GM21723 (cell line): ENCODE measurements at regions not wholly inside any gene's neighbourhood (a gene's known extent, or its start where the extent isn't known, plus 50 kb on each side); places are given as distances from the start of the nearest gene placed in this dataset.

Experiments used
- ATAC-seq: cut with Tn5 transposase; IDR thresholded peaks from one replicate; pipeline ENCODE4 v1.9.1; 2021; ENCODE audit warnings: mild to moderate bottlenecking, moderate library complexity; ENCODE audit not compliant: unreplicated experiment

DNA sequence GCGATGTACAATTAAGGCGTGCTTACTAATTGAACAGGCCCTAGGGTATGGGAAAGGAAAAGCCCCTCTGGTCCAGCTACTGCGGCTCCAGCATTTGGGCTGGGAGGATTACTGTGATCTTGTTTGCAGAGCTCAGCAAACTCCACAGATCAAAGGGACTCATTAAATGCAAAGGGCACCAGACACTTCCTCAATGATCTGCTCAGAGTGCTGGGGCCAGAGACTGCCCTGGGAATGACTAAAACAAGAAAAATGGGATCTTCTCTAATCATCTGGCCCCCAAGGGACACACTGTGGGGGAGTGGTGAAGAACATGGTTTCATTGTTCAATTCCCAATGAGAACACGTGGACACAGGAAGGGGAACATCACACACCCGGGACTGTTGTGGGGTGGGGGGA, 85.0 kb downstream of the MARCHF4 start:
- ATAC-seq, result no peak

DNA sequence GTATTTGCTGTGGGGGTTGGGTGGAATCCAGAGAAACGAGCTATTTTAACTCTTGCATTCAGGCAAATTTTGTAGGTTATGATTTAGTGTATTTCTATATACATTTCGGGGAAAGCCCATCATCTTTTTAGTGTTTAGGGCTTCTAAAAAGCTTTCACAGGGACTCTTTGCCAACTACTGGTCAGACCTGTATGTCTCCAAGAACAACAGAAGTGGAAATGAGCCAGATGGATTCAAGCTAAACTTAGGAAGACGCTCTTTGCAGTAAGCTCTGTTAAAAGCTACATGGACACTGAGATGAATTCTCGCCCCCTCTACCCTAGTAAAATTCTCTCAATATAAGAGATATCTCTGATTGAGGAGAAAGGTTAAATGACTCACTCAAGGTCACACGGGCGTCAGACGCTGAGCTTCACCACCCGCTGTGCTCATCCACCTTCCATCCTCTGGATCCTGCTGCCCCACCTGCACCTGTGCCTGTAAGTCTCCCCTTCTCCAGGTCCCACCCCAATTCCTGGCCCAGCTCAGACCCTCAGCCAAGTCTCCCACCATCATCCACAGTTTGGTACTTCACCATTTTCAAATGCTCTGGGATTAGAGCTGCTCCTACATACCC, 85.6 kb downstream of the MARCHF4 start:
- ATAC-seq, result no peak

DNA sequence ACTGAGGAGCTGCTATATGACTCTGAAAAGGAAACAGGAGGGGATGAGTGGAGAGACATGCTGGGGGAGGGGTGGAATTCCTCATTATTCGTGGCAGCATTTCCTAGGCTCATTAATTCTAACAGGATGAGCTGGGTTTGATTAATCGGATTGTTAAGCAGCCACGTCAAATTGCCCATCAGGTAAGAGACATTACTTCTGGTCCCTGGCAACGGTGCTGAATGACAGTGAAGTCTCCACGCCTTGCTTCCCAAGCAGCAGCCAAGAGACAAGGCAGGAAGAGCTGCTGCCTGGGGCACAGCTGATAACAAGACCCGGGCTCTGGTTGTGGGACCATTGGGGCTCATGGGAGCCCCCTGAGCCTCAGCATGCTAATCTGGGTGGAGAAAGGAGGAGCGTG, 86.6 kb downstream of the MARCHF4 start:
- no peak for ATAC-seq

DNA sequence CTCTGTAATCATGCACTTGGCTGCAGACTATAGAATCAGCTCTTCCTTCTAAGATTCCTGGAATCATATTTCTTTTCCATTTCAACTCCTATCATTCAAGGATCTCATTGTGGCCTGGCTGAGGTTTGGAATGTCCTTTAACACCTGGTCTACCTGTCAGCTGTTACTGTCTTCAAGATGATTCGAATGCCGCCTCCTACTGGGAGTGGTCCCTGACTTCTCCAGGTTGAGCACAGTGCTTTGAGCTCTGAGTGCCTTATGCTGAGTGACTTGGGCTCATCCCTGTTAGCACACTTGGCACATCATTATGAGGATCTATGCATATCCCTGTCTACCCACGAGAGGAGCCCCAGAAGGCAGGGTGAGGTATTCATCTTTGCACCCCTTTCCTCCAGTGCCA, 87.6 kb downstream of the MARCHF4 start:
- ATAC-seq, result no peak

GRCh38 chr2:216283038-216283900, 89.0 kb downstream of the MARCHF4 start:
- peak; percentile 81 for ATAC-seq

- ATAC-seq, result no peak
Measured at GRCh38 chr2:216281876-216282275, 90.4 kb downstream of the MARCHF4 start.

DNA sequence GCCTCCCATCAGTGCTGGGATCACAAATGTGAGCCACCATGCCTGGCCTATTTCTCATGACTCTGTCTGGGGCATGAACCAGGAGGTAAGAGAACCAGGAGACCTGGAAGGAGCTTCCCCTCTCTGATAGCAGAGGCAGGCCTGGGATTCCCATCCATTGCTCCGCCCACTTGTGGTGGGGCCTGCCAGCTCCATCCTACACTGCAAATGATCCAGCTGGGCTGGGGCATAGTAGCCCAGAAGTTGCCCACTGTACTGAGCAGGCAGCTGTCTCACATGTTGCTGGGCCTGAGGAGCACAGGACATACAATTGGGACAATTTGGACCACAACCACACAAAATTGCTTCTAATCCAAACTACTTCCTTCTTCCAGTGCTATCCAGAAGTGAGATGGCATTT, 91.0 kb downstream of the MARCHF4 start:
- ATAC-seq, result no peak

DNA sequence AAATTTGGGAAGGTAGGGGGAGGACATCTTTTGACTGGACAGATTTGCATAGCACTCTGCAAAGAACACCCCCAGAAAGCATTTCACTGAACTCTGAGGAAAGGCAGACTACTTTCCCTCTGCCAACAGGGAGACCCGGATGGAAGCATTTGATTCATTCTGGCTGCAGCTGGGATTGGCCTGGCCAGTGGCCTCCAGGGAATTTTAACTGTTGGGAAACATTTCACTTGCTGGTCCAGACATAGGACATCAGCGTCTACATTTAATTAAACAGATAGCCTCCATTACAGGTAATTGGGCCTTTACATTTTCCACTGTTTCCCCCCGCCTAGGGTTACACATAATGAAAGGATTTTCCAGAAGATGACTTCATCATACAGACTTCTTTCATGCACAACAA, 92.8 kb downstream of the MARCHF4 start:
- no peak for ATAC-seq

DNA sequence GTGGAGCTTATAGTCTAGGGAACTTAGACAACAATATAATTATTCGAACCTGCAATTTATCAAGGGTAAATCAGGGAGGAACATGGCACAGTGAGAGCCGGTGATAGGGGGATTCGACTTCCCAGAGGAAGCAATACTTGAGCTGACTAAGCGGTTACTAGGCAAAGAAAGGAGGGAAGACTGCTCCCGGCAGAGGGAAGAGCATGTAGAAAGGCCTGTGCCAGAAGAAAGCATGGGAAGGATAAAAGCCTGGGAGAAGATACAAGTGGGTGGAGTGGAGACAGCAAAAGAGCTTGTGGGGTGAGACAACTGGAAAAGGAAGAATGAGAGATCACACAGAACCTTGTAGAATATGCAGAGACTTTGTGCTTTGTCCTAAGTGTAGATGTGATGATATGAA, 93.3 kb downstream of the MARCHF4 start:
- no peak for ATAC-seq

DNA sequence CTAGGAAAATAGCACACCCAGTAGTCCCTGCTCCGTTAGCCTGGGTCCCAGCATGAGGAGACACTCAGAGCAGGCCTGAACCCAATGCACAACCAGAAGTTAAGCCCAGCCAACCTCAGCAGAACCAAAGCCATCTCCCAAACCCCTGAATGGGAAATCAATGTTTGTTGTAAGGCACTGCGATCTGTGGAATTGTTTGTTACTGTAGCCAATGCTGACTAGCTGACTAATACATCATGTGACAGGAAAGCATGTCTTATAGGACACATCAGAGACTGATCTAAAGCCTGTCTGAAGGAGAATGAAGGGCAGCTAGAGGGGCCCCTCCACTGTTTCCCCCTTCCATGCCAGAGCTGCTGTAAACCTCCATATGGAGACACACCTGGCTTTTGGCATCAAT, 96.4 kb downstream of the MARCHF4 start:
- no peak for ATAC-seq

GRCh38 chr2:216274194-216274840, 98.0 kb downstream of the MARCHF4 start:
- no peak for ATAC-seq

DNA sequence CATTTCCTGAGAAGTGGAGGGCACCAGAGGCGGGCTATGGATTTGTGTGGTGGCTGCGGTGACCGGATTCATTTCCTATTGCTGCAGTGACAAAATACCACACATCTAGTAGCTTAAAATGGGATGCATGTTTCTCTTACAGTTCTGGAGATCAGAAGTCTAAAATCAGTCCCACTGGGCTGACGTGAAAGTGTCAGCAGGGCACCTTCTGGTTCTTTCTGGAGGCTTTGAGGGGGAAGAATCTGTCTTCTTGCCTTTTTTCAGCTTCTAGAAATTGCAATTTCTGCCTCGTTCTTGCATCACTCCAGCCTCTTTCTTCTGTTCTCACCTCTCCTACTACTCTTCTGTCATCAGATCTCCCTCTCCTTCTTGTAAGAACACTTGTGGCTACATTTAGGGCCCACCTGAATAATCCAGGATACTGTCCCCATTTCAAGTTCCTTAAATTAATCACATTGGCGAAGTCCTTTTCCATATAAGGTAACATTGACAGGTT, 111.2 kb downstream of the MARCHF4 start:
- no peak for ATAC-seq

GRCh38 chr2:216260629-216261028, 111.7 kb downstream of the MARCHF4 start:
- no peak for ATAC-seq

DNA sequence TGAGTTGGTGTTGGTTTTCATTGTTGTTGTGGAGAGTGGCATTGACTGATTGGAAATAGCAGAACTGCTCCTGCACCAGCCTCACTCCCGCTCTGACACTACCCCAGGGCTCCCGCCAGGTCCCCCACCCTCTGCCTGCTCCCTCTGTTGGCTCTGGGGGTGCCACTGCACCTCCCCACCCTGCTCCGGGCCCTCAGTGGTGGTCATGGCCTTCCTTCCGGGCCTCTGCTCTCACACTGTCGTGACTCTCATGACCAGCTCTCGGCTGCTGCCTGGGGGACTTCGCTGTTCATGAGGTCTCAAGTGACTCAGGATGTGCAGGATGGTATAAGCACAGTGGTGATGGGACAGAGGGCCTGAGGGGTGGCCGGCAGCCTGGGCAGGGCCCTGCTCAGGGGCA, 113.2 kb downstream of the MARCHF4 start:
- no peak for ATAC-seq

DNA sequence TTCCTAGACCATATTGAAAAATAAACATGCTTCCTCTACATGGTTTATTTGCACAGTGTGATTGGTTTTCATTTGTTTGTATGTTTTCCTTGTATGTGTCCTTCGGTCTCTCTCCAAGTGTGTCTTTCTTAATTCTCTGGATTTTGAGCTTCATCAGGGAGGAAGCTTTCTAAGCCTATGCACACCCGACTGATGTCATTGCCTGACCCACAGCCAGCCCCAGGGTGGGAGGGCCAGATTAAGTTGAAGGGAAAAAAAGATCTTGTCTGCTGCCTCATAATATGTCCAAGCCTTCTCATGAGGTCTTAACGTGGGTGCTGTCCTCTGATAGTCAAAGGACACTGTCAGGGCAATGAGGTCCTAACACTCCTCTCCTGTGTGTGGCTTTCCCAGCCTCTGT, 115.2 kb downstream of the MARCHF4 start:
- no peak for ATAC-seq
